ENCODE measurements at regions not wholly inside any gene's neighbourhood (a gene's known extent, or its start where the extent isn't known, plus 50 kb on each side); places are given as distances from the start of the nearest gene placed in this dataset.

- intact Hi-C loops (cut with DNase I; ENCODE audit: low total_unique reads), result no loop called here
- no peaks in the 10 kb centered on the region for H3K27me3 ChIP-seq
- H3K36me3 ChIP-seq, result no peaks in the 10 kb centered on the region
- no peak overlapping the region for H3K4me3 ChIP-seq
- WGBS, 5 donors, result 61 to 66% (median 64%) methylated on average over 3 of the region's 3 CpGs
- DNase-seq, result no peak
- no peak overlapping the region for H3K27ac ChIP-seq
- TF ChIP-seq POLR2A (IDR thresholded peaks at IDR 0.05) (no peak), CTCF (IDR thresholded peaks at IDR 0.05) (no peak), POLR2AphosphoS5 (IDR thresholded peaks at IDR 0.05) (no peak), EP300 (IDR thresholded peaks at IDR 0.05) (no peak)
- H3K4me1 ChIP-seq, result peaks cover 0 to 3% (median 0%) of the 10 kb centered on the region in 4 donors
- peaks cover 0 to 13% (median 5%) of the 10 kb centered on the region in 4 donors for H3K9me3 ChIP-seq
These were observed 173.2 kb upstream of the OR13F1 start for GRCh38 chr9:104330841-104331240.

DNA sequence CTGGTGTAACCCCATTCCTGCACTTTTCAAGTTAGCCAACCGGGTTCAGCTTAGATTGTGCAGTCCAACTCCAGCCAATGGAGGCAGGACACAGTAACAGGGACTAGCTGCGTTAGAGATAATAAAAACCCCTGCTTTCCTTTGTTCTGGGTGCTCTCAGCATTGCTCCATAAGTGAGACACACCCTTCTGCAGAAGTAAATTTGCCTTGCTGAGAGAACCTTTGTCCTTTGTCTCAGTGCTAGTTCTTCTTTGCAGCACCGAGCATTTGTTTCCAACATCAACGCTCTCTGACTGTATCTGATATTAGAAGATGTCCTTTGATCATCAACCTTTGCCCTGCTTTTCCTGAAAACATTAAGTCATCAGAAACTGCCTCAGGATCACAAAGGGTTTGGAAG is 169.5 kb upstream of the OR13F1 start:
- Histone ChIP-seq H3K4me3 (no peak overlapping the region), H3K4me1 (peaks cover 0 to 3% (median 0%) of the 10 kb centered on the region in 4 donors), H3K27ac (no peak overlapping the region), H3K36me3 (no peaks in the 10 kb centered on the region), H3K27me3 (no peaks in the 10 kb centered on the region), H3K9me3 (peaks cover 0 to 13% (median 5%) of the 10 kb centered on the region in 4 donors)
- no peak for DNase-seq
- WGBS, 5 donors, result 81 to 92% (median 90%) methylated on average over 4 of the region's 4 CpGs
- intact Hi-C loops (cut with DNase I; ENCODE audit: low total_unique reads), result no loop called here
- TF ChIP-seq EP300 (IDR thresholded peaks at IDR 0.05), result no peak

- no peak overlapping the region for H3K27ac ChIP-seq
- H3K27me3 ChIP-seq, result no peaks in the 10 kb centered on the region
- intact Hi-C loops (cut with DNase I; ENCODE audit: low total_unique reads), result no loop called here
- H3K4me1 ChIP-seq, result no peaks in the 10 kb centered on the region
- H3K36me3 ChIP-seq, result no peaks in the 10 kb centered on the region
- TF ChIP-seq POLR2AphosphoS5 (IDR thresholded peaks at IDR 0.05) (no peak), EP300 (IDR thresholded peaks at IDR 0.05) (no peak), CTCF (IDR thresholded peaks at IDR 0.05) (no peak)
- no peak overlapping the region for H3K4me3 ChIP-seq
- no peak for DNase-seq
- H3K9me3 ChIP-seq, result peaks cover 0 to 3% (median under 1%) of the 10 kb centered on the region in 4 donors
These were observed 164.4 kb upstream of the OR13F1 start for GRCh38 chr9:104339692-104340091.

DNA sequence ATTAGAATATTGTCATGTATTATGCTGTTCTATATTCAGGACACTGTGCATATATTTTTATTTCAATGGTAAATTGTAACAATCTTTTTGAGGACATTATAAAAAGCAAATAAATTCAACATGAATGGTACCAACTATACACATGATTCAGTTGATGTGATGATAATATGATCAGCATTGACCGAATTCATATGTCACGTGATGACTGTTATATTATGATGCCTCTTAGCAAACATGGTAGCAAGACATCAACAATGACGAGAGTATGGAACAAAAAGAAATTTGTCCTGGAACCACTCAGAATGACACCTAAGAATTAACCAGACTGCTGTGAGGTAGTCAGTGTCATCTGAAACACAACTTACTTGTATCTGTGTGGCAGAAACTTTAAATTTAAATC is 161.5 kb upstream of the OR13F1 start:
- DNase-seq, result no peak
- intact Hi-C loops (cut with DNase I; ENCODE audit: low total_unique reads), result no loop called here
- H3K4me3 ChIP-seq, result no peak overlapping the region
- no peaks in the 10 kb centered on the region for H3K36me3 ChIP-seq
- WGBS, 5 donors, result 88 to 96% (median 92%) methylated on average over 3 of the region's 3 CpGs
- TF ChIP-seq CTCF (IDR thresholded peaks at IDR 0.05) (no peak), EP300 (IDR thresholded peaks at IDR 0.05) (no peak), POLR2AphosphoS5 (IDR thresholded peaks at IDR 0.05) (no peak), POLR2A (IDR thresholded peaks at IDR 0.05) (no peak)
- no peaks in the 10 kb centered on the region for H3K27me3 ChIP-seq
- no peaks in the 10 kb centered on the region for H3K4me1 ChIP-seq
- no peak overlapping the region for H3K27ac ChIP-seq
- H3K9me3 ChIP-seq, result no peaks in the 10 kb centered on the region

DNA sequence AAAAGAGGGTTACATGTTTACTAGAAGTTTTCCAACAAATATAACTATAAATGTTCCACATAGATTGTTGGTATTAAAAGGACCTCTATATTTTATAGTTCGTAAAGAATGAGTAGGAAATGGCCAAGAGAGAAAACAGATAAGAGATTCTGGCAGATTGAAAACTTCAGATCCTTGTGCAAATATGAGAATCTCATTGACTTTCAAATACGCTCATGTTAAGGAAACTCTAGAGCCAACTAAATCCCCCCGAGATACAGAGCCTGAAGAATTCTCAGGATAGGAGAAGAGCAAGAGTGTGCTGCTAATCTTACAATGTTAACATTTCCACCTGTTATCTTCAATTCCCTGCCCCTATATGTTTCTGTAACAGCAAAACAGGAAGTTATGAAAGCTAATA is 159.0 kb upstream of the OR13F1 start:
- DNase-seq, result no peak
- intact Hi-C loops (cut with DNase I; ENCODE audit: low total_unique reads), result no loop called here
- WGBS, 5 donors, result 36 to 60% (median 47%) methylated on average over 3 of the region's 3 CpGs
- H3K4me3 ChIP-seq, result no peak overlapping the region
- H3K27ac ChIP-seq, result no peak overlapping the region
- H3K36me3 ChIP-seq, result no peaks in the 10 kb centered on the region
- no peaks in the 10 kb centered on the region for H3K9me3 ChIP-seq
- TF ChIP-seq EP300 (IDR thresholded peaks at IDR 0.05), result no peak
- TF ChIP-seq CTCF (IDR thresholded peaks at IDR 0.05), result no peak
- no peak for TF ChIP-seq POLR2AphosphoS5 (IDR thresholded peaks at IDR 0.05)
- no peak for TF ChIP-seq POLR2A (IDR thresholded peaks at IDR 0.05)
- H3K27me3 ChIP-seq, result no peaks in the 10 kb centered on the region
- no peaks in the 10 kb centered on the region for H3K4me1 ChIP-seq
